Left kidney (tissue), 1 donor: ENCODE measurements at regions not wholly inside any gene's neighbourhood (a gene's known extent, or its start where the extent isn't known, plus 50 kb on each side); places are given as distances from the start of the nearest gene placed in this dataset.
"Not testable (repeated sequence)": the region's sequence is repeated elsewhere in the genome, so short reads cannot be mapped to it uniquely, and the experiment has no call there.

ENCODE experiments used
- DNase-seq: peaks from one replicate; pipeline ENCODE4 v3.0.0-alpha.2; 2013

GRCh38 chr12:72162875-72163274, 109.3 kb upstream of the TRHDE start:
- no peak for DNase-seq

GRCh38 chr12:72168851-72169250, 103.3 kb upstream of the TRHDE start:
- DNase-seq, result no peak

GRCh38 chr12:72173974-72174373, 98.2 kb upstream of the TRHDE start:
- no peak for DNase-seq

GRCh38 chr12:72178244-72178643, 93.9 kb upstream of the TRHDE start:
- DNase-seq, result no peak

GRCh38 chr12:72178871-72179270, 93.3 kb upstream of the TRHDE start:
- DNase-seq, result no peak

- DNase-seq, result no peak
Measured at GRCh38 chr12:72179841-72180240, 92.3 kb upstream of the TRHDE start.

- not testable (repeated sequence) for DNase-seq
Measured at GRCh38 chr12:72184971-72185533, 87.1 kb upstream of the TRHDE start.

GRCh38 chr12:72189266-72189665, 82.9 kb upstream of the TRHDE start:
- no peak for DNase-seq

GRCh38 chr12:72191761-72192160, 80.4 kb upstream of the TRHDE start:
- no peak for DNase-seq

GRCh38 chr12:72197790-72198189, 74.4 kb upstream of the TRHDE start:
- DNase-seq, result no peak

GRCh38 chr12:72201457-72201856, 70.7 kb upstream of the TRHDE start:
- DNase-seq, result no peak

GRCh38 chr12:72203764-72204335, 68.3 kb upstream of the TRHDE start:
- DNase-seq, result no peak

GRCh38 chr12:72207079-72207478, 65.1 kb upstream of the TRHDE start:
- DNase-seq, result peak; percentile 11

GRCh38 chr12:72207486-72208409, 64.4 kb upstream of the TRHDE start:
- DNase-seq, result no peak

GRCh38 chr12:72209086-72209485, 63.1 kb upstream of the TRHDE start:
- DNase-seq, result no peak

- no peak for DNase-seq
Measured at GRCh38 chr12:72214163-72214562, 58.0 kb upstream of the TRHDE start.

- not testable (repeated sequence) for DNase-seq
Measured at GRCh38 chr12:72215287-72215686, 56.9 kb upstream of the TRHDE start.

GRCh38 chr12:72219937-72220336, 52.2 kb upstream of the TRHDE start:
- DNase-seq, result no peak
